ENCODE measurements at regions not wholly inside any gene's neighbourhood (a gene's known extent, or its start where the extent isn't known, plus 50 kb on each side); places are given as distances from the start of the nearest gene placed in this dataset.
"Not testable (repeated sequence)": the region's sequence is repeated elsewhere in the genome, so short reads cannot be mapped to it uniquely, and the experiment has no call there.

GRCh38 chr5:138634804-138635203 is 59.6 kb upstream of the HSPA9 start:
- TF ChIP-seq CTCF (conservative IDR thresholded peaks at IDR 0.05 in 1 of 2, IDR thresholded peaks at IDR 0.05 in 1 of 2; ENCODE audit: extremely low read depth in 1 of 2, insufficient read depth in 1 of 2, low read depth in 1 of 2, low read length in 2 of 2); EZH2 (IDR thresholded peaks at IDR 0.05; ENCODE audit: borderline replicate concordance, low read length): not testable (repeated sequence)

Data from mammary epithelial cell (primary cell).